Stimulated activated CD4-positive, alpha-beta T cell treated with anti-CD3 and anti-CD28 coated beads, Interleukin-15, amount 100 ng/mL, for 24 hours (primary cell): ENCODE measurements at regions not wholly inside any gene's neighbourhood (a gene's known extent, or its start where the extent isn't known, plus 50 kb on each side); places are given as distances from the start of the nearest gene placed in this dataset.
"Not testable (repeated sequence)": the region's sequence is repeated elsewhere in the genome, so short reads cannot be mapped to it uniquely, and the experiment has no call there.

Experiments used
- DNase-seq: peaks from one replicate; pipeline ENCODE4 v3.0.0-alpha.2; 2020

DNA sequence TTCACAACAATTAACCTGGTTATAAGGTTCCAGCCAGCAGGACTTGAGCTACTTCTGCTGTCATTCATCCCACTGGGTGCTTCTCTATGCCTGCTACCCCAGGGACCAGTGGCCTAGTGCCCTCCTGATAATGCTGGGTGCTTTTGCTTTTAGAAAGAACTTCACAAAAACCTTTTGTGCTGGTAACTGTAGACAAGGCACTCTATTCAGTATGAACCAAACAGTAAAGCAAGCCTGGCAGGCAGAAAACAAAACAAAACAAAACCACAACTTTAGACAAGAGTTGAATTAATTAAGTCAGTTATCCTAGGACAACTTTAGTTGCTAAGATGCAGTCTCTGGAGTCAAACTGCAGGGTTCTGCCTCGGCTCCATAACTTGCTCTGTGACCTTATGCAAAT lies 61.9 kb upstream of the ADGRL2 start:
- DNase-seq = no peak

DNA sequence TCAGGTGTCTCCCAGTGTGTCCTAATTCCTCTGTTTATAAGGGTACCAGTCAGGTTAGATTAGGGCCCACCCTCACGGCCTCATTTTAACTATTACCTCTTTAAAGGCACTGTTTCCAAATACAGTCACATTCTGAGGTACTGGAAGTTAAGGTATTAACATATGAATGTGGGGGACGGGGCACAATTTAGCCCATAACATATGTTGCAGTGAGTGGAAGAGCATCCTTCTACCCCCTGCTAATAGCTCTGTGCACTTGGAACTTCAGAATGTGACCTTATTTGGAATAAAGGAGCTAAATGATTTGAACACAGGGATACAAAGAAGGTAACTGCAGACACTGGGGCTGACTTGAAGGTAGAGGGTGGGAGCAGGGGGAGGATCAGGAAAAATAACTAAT lies 67.3 kb upstream of the ADGRL2 start:
- no peak for DNase-seq

DNA sequence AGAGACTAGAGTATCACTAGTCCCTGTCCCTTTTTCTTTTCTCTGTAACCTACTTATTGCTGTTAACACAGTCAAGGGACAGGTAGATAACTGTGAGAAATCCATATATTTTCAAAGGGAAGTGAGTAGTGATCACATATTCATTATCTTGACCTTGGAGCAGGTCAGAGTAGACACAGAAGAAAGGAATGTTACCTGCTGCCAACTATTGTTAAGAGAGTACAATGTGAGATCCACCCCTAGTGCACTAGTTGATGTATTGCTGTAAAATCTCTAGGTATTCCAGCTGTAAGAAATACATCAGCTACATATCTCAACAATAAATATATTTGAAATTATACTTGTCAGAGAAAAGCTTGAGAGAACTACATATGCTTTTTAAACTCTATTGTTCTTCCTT lies 68.7 kb upstream of the ADGRL2 start:
- no peak for DNase-seq

DNA sequence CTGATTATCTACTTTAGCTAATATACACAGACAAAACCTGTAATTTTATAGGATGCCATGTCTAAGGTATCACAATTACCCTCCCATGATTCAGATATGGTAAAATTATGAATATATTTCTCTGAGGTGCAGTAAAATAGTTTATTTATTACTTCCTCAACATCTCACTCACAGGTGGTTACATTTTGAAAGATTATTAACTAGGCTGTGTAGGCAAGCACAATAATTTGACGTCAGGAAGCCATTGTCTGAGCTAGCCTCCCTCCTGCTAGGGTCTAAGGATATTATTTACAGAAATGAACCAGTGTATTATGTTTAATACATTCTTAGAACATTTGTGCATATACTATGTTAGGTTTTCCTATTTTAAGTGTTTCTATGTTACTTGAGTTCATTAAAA lies 69.9 kb upstream of the ADGRL2 start:
- no peak for DNase-seq

DNA sequence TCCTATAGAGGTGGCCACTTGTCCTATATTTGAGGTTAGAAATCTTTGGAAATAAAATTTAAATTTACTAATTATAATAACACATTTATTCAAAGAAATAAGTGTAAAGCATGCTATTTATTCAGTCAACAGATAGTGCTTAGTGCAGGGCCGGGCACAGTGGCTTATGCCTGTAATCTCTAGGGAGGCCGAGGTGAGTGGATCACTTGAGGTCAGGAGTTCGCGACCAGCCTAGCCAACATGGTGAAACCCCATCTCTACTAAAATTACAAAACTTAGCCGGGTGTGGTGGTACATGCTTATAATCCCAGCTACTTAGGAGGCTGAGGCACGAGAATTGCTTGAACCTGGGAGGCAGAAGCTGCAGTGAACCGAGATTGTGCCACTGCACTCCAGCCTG lies 70.4 kb upstream of the ADGRL2 start:
- DNase-seq = not testable (repeated sequence)

DNA sequence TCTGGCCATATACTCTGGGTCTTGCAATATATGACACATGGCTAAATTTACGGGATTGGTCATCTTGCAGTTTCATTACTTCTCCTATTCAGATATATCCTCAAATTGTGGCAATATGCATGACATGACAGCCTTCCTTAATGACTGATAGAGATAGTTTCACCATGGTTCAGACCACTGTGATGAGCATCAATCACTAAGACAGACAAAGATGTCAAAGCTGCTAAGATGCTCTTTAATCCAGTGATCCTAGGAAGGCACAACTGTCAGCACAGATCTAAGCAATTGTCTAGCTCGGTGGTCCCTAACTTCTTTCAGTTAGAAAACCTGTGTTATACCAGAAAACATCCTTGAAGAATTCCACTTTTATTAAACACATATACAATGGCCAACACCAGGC lies 70.9 kb upstream of the ADGRL2 start:
- no peak for DNase-seq

DNA sequence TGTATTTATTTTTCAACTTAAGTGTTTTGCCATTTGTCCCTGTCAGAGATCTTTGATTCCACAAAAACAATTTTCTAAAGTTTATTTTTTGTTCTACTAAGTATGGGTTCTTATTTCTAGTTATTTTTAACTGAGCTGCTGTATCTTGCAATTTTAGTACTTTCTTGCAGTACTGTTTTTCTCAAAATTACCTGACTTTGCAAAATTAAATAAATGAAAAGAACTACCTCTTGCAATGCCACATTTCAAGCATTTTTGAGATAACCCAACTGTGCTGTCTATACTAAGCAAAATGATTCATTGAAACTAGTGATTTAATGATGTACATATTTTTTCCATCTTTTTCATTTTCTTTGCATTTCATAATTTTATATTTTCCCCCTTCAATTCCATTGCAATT lies 71.5 kb upstream of the ADGRL2 start:
- DNase-seq = no peak

DNA sequence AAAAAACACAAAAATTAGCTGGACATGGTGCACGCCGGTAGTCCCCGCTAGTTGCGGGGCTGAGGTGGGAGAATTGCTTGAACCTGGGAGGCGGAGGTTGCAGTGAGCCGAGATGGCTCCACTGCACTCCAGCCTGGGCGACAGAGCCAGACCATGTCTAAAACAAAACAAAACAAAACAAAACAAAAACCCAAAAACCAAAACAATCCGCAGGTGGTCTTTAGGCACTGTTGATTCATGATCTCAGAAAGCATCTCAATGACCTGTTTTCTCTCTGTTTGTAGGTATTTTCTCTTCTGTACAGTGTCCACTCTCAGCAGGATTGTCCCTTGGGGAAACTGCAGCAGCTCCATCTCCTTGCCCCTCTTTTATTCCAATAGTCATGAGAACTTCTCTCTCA lies 74.9 kb upstream of the ADGRL2 start:
- DNase-seq = no peak

DNA sequence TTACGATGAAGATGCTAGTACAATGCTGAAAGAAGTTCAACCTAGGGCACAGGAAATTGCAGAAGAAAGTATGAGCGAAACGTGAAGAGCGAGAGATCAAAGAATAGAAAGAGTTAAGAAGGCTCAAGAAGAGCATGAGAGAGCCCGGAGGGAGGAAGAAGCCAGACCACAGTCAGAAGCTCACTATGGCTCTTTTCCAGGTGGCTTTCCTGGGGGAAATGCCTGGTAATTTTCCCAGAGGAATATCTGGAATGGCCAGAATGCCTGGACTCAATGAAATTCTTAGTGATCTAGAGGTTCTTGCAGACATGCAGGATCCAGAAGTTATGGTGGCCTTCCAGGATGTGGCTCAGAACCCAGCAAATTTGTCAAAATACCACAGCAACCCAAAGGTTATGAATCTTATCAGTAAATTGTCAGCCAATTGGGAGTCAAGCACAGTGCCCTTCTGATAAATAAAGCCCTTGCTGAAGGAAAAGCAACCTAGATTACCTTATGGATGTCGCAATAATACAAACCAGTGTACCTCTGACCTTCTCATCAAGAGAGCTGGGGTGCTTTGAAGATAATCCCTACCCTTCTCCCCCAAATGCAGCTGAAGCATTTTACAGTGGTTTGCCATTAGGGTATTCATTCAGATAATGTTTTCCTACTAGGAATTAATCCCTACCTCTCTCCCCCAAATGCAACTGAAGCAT lies 78.0 kb upstream of the ADGRL2 start:
- DNase-seq = not testable (repeated sequence)

DNA sequence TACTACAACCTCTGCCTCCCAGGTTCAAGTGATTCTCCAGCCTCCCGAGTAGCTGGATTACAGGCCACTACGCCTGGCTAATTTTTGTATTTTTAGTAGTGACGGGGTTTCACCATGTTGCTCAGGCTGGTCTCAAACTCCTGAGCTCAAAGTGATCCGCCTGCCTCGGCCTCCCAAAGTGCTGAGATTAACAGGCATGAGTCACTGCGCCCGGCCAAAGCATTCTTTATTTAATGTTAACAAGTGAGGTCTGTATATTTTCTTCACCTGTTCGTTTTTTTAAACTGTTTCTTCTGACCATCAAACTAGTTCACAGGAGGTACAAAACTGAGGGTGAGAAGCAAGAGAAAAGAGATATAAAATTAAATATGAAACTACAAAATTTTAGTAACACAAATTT lies 80.5 kb upstream of the ADGRL2 start:
- not testable (repeated sequence) for DNase-seq

DNA sequence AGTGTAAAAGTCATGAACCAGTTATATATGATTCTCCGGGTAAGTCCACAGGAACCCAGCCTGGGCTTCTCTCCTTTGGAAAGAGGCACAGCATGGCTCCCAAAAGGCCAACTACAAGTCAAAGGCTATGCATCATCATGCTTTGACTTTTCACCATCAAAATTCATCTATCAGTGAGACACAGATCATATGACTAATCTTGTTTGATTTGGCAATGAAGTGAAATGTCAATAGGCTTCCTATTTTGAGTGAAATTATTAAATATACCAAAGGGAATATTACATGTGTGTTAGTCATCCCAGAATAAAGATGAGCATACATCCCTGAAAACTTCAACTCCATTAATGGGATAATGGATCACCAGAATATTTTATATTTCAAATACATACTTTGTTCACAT lies 83.5 kb upstream of the ADGRL2 start:
- no peak for DNase-seq

DNA sequence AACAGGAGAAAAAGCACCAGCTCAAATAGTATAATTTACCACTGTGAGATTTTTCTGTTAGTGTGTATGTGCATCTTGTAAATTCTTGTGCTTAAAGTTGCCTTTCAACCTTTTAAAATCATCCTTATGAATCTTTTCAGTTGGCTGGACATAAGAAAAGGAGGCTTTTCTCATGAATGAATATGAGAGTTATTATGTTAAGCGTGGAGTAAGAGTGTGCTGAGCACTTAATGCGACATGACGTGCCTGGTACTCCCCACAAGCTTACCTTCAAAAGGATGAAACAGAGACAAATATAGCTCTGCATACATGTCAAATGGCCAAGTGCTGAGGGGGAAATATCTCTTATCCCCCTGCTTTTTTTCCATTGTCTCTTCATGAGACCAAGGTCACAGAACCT lies 85.3 kb upstream of the ADGRL2 start:
- no peak for DNase-seq

DNA sequence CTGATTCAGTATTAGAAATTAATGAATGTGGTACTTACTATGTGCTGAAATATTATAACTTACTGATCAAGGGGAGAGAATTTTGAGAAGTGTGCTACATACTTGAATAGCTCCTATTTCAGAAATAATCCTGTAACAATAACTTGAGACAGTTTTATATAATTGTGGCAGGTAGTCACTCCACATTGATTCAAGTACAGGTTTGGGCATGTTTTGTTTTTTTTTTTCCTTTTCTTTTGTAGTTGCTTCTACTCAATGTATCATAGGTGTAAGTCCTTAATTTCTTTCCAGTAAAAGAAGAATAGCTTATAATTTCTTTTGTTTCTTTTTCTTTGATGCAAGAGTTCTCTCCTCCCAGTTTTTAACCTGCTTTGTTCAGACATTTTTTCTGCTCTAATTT lies 86.1 kb upstream of the ADGRL2 start:
- no peak for DNase-seq

DNA sequence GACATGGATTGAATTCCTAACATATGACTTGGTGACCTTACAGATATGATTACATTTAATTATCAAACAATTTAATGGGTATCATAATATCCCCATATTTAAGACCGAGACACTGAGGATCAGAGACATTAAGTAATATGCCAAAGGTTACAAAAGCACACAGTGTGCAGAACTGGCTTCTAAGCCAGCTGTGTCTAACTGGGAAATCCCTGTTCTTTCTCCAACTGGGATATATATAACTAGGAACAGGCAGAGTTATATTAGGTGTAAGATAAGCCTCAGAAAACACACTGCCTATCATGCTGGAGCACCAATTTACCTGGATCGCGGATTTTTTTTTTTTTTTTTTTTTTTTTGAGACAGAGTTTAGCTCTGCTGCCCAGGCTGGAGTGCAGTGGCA lies 88.3 kb upstream of the ADGRL2 start:
- no peak for DNase-seq

DNA sequence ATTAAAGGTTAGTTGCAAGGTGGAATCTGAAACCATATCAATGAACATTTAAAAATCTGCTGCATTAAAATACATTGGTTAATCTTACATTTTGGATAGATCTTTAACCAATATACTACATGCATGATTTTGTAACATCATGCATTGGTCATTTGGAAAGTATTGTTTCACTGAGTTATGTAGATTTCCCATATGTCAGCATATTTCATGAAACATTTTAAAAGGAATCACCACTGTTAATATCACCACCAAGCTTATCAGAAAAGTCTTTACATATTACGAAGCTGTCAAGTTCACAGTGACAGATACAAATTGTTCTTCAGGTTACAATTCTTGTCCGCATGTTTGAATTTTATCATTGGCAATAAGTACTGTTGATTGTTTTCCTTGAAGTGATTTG lies 89.9 kb upstream of the ADGRL2 start:
- no peak for DNase-seq

DNA sequence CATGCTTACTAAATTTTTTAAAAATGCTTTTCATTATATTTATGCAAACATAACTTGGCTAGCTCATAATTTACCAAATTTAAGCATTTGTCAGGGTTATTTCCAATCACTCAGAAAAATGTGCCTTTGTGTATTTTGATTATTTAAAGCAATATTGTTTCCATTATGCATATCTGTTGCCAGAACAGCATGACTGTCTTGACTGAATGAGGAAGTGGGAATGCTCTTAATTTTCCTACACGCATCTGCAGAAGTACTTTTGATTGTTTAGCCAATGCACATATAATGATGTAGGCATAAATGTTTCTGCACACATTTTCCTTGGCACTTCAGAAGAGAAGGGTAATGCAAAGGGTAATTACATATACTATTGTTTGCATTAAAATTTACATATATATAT lies 92.5 kb upstream of the ADGRL2 start:
- DNase-seq = no peak

DNA sequence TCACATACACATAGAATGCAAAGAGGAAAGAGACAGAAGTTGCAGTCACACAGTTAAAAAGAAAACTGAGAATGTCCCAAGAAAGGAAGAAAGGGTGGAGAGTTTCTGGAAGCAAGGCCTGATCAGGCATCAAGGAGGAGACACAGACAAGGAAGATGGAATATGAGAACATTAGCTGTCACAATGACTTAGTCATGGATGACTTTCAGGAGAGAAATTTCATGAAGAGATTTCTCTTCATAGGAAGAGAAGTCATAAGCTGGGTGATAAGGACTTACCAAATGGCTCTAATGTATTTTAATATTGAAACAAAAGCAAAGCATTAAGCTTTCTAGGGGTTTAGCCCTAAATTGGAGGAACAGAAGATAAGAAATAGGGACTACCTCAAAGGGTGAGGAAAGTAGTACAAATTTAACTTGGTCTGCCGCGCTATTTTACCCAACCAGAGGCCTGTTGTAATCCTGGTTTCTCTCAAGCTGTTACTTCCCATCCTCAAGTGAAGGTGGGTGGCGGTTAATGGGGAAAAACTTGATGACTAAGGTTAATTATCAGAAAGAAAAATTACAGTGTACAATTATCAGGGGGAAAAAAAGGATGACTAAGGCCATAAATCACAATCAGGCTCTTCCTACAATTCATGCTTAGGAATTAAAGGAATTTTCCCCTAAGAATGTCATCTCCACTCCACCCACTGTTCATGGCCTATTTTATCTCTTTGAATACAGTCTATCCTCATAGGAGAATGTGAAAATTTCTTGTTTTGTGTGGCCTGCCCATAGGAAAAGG lies 93.9 kb upstream of the ADGRL2 start:
- no peak for DNase-seq

DNA sequence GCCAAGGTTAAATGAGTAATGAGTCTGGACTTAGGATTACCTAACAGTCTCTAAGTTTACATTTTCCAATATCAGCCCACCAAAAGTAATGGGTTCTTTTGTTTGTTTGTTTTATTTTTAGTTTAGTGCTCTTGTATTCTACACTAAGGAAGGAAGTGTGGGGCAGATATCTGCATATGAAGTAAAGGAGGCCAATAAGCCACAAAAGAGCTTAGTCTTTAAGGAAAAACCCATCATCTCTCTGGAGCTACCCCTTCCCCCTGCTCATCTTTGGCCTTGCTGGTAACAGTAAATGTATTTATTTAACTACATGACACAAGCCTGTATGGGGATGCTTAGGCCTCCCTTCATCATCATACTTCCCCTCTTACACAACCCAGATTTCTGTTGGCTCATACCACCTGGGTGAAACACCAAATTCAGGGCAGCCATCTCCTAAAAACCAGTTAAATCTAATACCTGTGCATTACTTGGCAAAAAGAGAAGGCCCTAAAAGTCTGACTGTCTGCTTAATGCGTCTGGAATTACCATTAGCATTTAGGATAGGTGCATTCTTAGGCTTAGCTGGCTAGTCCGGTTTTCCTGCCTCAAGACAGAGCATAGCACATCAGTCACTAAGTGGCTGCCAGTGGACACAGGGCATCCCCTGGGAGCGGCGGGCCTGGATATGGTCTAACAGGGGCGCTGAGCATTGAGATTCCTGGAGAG lies 96.8 kb upstream of the ADGRL2 start:
- no peak for DNase-seq

DNA sequence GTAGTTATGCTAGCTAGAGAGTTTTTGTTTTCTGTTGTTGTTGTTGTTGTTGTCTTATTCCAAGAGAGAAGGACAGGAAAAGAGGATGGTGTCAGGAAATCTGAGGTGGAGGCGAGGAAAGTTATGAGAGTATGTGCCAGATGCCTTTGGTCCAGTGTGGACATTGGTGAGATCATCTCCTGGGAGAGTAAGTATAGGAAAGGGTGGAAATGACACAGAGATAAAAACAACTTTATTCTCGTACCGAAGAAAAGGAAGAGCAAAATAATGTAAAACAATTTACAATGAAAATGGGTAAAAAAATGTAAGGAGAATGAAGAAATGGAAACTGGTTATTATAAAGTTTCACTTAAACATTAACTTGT lies 97.4 kb upstream of the ADGRL2 start:
- no peak for DNase-seq

DNA sequence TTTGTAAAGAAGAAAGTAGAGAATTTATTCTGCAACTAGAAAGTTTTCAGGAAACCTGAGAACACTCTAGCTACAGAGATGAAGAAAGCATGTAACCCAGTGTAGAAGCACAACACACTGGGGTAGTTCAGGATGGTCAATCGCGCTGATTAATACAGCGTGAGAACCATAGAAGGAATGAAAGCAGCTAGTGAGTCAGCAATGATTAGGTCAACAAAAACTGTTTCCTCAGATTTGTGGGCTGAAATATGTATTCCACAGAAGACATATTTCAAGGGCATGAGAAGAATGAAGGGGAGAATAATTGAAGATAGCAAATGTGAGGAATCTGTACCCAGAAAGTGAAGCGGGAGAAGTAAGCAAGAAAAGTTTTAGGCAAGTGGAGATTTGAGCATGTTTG lies 97.8 kb upstream of the ADGRL2 start:
- DNase-seq = no peak

DNA sequence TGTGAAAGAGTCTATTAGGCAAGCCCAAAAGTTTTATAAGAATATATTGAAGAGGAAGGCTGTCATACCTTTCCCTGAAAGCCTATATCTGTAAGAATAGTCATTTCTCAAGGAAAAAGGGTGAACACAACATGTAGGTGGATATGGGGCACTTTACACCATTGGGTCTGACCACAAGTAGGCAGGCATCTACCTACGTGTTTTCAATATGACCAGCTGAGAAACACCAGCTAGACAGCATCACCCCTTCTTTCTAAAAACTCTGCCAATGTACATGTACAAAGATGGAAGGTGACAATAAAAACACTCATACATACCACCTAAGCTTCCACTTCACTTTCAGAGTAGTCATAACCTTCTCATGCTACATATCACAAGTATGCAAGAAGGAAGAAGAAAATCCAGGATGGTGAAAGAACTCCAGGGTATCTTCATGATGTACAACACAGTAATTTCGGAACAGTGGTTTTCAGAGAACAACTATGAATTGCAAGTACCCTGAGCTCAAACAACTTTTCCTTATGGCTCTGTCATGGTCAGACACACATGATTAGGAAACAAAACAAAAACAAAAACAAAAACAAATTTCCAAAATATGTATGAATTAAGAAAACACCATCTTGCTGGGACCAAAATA lies 98.5 kb upstream of the ADGRL2 start:
- no peak for DNase-seq

DNA sequence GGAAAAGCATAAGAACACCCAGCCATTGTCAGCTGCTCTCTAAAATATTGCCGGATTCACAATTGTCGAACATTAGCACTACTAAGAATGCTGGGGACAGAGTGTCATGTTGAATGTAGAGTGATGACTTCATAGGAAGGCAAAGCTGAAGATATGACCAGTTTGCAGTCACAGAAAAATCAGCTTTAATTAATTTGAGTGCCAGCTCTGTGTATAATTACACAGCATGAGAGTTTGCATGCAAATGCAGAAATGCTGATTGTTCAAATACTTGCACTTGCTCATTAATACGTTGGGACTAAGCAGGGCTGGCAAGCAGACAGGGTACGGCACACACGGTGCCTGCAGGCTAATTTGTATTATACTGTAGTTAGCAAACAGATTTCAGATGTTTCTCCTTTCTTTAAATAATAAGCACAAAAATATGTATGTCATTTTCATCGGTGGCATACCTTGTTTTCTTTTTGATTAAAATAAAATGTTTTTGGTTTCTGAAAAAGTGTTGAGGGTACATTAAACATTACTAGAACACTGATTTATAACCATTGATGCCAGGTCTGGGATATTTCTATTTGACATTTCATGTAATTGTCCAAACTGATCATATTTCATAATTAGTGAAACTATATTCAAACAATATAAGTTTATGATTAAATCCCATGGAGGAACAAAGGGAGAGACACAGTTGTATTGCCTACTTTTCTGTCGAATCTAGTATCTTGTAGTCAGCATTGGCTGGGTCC lies 99.8 kb upstream of the ADGRL2 start:
- DNase-seq = no peak

DNA sequence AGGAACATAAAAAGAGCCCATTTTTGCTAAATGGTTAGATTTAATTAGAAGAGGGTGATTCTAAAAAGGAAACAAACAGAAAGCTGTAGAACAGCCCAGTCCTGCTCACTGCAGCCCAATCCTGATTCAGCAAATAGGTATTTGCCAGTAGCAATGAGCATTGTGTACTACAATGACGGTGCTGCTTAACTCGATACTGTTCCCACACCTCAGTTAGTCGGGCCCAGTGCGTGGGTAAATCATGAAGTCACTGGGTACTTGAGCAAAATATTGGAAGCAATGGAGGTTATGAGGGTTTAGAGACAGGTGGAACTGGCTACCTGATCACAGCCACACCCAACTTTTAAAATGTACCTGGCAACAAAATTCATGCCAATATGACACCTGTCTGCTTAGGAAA lies 101.5 kb upstream of the ADGRL2 start:
- no peak for DNase-seq
